Loucy (cell line): ENCODE measurements at regions not wholly inside any gene's neighbourhood (a gene's known extent, or its start where the extent isn't known, plus 50 kb on each side); places are given as distances from the start of the nearest gene placed in this dataset.

Experiments used
- CTCF ChIP-seq: fragments of 200-600 bp; sonication (generic); conservative IDR thresholded peaks from 2 replicates; pipeline ENCODE4 v1.5.1; 2014; ENCODE audit warnings: mild to moderate bottlenecking, antibody characterized with exemption, low read length
- EZH2phosphoT487 ChIP-seq: fragments of 200-600 bp; IDR thresholded peaks from 2 replicates; pipeline ENCODE4 v1.6.1; 2018; ENCODE audit warnings: antibody characterized with exemption, mild to moderate bottlenecking, moderate library complexity, borderline replicate concordance

GRCh38 chr2:236830926-236831325 is 254.8 kb upstream of the COPS8 start:
- TF ChIP-seq CTCF (no peak), EZH2phosphoT487 (no peak)
